Epithelial cell of esophagus (primary cell): ENCODE measurements at regions not wholly inside any gene's neighbourhood (a gene's known extent, or its start where the extent isn't known, plus 50 kb on each side); places are given as distances from the start of the nearest gene placed in this dataset.

Experiments
- DNase-seq: peaks from one replicate; pipeline ENCODE4 v3.0.0; 2010; ENCODE audit warnings: low read depth
- H3K4me3 ChIP-seq: 2 replicates; pipeline ENCODE4 v1.5.1; 2011; ENCODE audit warnings: mild to moderate bottlenecking, low read length, control low read depth
- CTCF ChIP-seq: IDR thresholded peaks from 2 replicates; pipeline ENCODE4 v1.5.1; 2011; ENCODE audit warnings: low read depth, mild to moderate bottlenecking, low read length, control low read depth, inconsistent platforms; ENCODE audit not compliant: insufficient read depth; ENCODE audit errors: missing control alignments

GRCh38 chr6:48826901-48827701 is 636.0 kb downstream of the MMUT start:
- H3K4me3 ChIP-seq: peak overlapping the region; percentile 22
- DNase-seq: peak; percentile 100
- no peak for TF ChIP-seq CTCF

GRCh38 chr6:48826152-48826515 is 636.9 kb downstream of the MMUT start:
- no peak overlapping the region for H3K4me3 ChIP-seq
- TF ChIP-seq CTCF: no peak
- DNase-seq: no peak

GRCh38 chr6:48825501-48826151 is 637.4 kb downstream of the MMUT start:
- no peak for TF ChIP-seq CTCF
- H3K4me3 ChIP-seq: no peak overlapping the region
- peak; percentile 44 for DNase-seq

- no peak for DNase-seq
- TF ChIP-seq CTCF: no peak
- H3K4me3 ChIP-seq: no peak overlapping the region
Measured at GRCh38 chr6:48818052-48818412, 645.0 kb downstream of the MMUT start.

GRCh38 chr6:48817333-48818051 is 645.6 kb downstream of the MMUT start:
- H3K4me3 ChIP-seq: no peak overlapping the region
- no peak for TF ChIP-seq CTCF
- peak; percentile 83 for DNase-seq

- H3K4me3 ChIP-seq: no peak overlapping the region
- DNase-seq: no peak
- no peak for TF ChIP-seq CTCF
Measured at GRCh38 chr6:48814957-48815356, 648.1 kb downstream of the MMUT start.
